ENCODE measurements at regions not wholly inside any gene's neighbourhood (a gene's known extent, or its start where the extent isn't known, plus 50 kb on each side); places are given as distances from the start of the nearest gene placed in this dataset.
"Not testable (repeated sequence)": the region's sequence is repeated elsewhere in the genome, so short reads cannot be mapped to it uniquely, and the experiment has no call there.

GRCh38 chr1:146326863-146327262 lies 98.0 kb upstream of the NOTCH2NLA start:
- DNase-seq (ENCODE audit: low read depth), result not testable (repeated sequence)

DNA sequence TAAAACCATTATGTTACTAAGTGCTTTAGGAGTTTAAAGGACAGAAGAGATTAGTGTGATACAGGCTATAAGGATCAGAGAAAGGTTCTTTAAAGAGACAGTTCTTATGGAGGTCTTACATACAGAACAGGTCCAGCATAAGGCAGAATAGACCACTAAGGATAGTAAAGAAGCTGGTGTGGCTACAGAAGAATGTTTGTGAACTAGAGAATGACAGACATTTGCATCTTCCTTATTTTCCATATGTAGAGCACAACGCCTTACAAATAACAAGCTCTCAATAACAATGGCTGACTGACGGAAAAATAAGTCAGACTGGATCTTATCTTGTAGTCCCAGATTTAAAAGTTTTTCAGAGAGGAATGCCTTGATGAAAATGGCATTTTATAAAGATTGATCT lies 95.6 kb upstream of the NOTCH2NLA start:
- not testable (repeated sequence) for DNase-seq (ENCODE audit: low read depth)

DNA sequence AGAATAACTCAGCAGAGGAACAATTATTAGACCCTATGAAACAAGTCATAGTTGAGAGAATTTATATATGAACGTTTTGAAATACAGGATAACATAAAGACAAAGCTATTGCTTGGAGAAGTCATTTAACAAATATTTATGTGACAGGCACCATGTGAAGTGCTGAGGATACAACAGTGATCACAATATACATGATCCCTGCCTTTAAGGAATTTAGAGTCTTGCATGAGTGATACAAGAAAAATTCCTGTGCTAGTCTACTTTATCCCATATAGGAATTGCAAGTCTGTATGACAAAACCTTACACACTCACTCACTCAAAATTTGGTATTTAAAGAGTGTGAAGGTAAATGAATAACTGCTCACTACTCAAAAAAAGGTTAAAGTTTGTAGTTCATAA lies 94.5 kb upstream of the NOTCH2NLA start:
- not testable (repeated sequence) for DNase-seq (ENCODE audit: low read depth)

DNA sequence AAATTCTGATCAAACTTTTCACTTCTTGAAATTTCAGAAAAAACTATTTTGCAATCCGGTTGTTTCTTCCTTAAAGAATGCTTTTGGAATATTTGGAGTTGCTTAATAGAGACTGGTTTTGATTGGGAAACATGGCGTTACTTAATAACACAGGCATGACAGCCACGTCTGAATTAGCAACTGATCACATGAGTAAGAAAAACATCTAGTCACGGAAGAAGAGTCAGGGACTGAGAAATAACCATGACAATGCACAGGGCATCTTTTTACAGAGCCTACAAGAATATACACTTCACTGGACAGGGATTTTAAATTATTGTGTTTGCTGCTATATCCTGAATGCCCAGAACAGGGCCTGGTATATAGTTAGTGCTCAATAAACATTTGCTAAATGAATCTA lies 94.1 kb upstream of the NOTCH2NLA start:
- DNase-seq (ENCODE audit: low read depth), result not testable (repeated sequence)

- DNase-seq (ENCODE audit: low read depth), result not testable (repeated sequence)
These were observed 89.9 kb upstream of the NOTCH2NLA start for GRCh38 chr1:146318715-146319114.

DNA sequence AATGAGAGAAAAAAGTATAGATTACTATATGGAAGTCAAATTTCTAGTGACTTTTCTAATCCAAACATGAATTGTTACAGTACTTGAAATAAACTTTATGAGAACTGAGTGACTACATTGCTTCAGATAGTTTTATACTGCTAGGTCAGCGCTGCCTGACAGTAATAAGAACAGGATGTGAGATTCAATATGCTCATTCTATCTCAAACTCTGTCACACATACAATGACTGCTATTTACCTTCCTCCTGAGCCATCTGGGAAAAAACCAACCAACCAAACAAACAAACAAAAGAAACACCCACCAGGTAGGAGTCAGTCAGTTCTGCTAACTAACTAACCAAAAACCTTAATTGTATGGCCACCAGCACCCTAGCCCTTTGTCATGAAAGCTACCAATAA lies 89.0 kb upstream of the NOTCH2NLA start:
- DNase-seq (ENCODE audit: low read depth), result not testable (repeated sequence)

DNA sequence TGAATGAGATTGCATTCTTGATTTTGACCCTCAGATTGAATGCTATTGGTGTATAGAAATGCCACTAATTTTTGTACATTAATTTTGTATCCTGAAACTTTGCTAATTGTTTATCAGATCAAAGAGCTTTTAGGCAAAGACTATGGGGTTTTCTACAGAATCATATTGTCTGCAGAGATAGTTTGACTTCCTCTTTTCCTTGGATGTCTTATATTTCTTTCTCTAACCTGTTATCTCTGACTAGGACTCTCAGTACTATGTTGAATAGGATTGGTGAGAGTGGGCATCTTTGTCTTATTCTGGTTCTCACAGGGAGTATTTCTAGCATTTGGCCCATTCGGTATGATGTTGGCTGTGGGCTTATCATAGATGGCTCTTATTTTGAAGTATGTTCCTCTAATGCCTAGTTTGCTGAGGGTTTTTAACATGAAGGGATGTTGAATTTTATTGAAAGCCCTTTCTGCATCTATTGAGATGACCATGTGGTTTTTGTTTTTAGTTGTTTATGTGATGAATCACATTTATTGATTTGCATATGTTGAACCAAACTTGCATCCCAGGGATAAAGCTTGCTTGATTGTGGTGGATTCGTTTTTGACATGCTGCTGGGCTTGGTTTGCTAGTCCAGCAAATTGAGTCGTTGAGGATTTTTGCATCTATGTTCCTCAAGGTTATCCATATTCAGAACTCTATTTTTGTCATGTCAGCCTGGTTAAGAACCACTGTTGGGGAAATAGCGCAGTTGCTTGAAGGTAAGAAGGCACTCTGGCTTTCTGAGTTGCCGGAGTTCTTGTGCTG lies 85.8 kb upstream of the NOTCH2NLA start:
- DNase-seq (ENCODE audit: low read depth), result not testable (repeated sequence)

DNA sequence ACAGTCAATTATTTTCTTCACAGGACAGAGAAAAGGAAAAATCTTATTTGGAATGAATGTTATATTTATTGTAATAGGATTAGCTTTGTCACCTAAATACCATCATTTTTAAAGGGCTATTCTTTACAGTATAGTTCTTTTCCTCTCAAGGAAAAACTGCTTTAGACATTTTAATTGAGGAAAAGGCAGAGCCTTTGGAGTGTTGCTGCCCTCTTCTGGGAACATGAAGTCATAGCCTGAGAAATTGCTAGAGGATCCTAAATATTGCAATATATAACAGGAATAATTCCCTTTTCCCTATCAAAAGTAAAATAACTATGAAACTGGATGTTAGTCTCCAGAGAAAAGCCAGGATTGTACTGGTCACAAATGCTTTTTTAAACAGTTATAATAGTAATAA lies 81.8 kb upstream of the NOTCH2NLA start:
- DNase-seq (ENCODE audit: low read depth), result not testable (repeated sequence)

DNA sequence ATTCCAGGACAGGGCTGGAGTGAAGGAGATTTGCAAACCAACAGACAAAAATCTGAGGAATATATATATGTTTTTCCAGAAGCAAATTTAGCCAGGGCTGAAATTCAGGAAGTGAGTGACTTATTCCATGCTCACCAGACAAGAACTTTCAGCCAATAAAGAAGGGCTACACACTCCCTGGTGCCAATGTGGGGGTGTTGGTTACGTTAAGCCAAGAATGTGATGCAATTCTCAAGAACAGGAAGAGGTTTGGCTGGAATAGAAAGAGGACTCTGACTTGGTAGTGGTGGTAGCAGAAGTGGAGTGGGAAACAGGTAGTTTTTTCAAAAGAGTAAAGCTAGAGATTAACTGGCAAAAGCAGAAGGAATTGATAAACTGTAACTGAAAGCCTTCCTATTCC lies 80.6 kb upstream of the NOTCH2NLA start:
- not testable (repeated sequence) for DNase-seq (ENCODE audit: low read depth)

DNA sequence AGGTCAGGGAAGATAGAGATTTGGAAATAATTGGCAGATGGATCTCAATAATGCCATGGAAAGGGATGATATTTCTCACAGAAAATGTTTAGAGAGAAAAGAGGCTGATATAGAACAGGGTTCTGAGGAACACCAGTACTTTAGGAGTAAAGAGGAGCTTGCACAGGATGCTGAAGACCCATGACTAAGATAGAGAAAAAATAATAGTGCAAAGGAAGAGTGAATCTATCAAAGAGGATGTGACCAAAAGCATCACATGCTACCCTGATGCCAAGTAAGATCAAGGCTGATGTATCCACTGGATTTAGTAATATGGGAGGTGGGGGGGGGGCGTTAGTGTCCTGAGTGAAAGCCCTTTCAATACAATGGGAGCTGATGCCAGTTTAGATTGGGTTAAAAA lies 80.1 kb upstream of the NOTCH2NLA start:
- DNase-seq (ENCODE audit: low read depth), result not testable (repeated sequence)

GRCh38 chr1:146308152-146308551 lies 79.3 kb upstream of the NOTCH2NLA start:
- DNase-seq (ENCODE audit: low read depth), result not testable (repeated sequence)

DNA sequence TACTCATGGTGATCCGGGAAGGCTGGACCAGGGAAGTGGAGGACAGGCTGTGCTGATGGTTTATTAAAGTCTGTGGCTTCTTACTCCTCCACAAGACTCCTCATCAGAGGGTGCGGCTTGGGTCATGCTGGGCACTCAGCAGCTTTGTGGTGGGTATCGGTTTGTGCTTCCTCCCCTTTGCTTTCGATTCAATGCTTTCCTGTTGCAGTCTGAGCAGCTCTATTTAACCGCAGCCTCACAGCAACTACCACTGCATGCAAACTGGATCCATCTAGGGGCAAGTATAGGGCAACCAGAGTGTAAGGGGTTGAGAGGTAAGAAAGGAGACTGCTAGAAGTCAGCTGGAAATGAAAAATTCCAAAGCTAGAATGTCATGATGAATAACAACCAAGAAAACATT lies 78.8 kb upstream of the NOTCH2NLA start:
- DNase-seq (ENCODE audit: low read depth), result not testable (repeated sequence)

DNA sequence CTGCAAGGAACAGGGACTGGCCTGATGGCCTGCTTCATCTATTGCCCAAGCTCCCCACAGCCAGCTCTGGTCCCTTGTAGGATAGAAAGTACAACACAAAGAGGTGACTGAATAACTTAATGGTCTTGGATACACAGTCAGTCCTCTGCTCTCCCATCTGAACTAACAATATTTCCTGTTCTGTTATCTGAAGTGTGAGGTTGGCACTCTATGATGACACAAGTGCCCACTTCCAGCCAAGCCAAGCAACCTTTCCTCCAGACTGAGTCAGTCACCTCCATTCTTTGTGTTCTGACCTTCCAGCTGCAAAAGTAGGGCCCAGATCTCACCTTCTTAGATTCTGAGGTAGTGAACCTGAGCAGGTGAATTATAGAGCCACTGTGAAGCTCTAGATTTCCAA lies 77.8 kb upstream of the NOTCH2NLA start:
- not testable (repeated sequence) for DNase-seq (ENCODE audit: low read depth)

- DNase-seq (ENCODE audit: low read depth), result not testable (repeated sequence)
These were observed 76.6 kb upstream of the NOTCH2NLA start for GRCh38 chr1:146305442-146305841.

GRCh38 chr1:146298575-146298897 lies 69.7 kb upstream of the NOTCH2NLA start:
- not testable (repeated sequence) for DNase-seq (ENCODE audit: low read depth)

DNA sequence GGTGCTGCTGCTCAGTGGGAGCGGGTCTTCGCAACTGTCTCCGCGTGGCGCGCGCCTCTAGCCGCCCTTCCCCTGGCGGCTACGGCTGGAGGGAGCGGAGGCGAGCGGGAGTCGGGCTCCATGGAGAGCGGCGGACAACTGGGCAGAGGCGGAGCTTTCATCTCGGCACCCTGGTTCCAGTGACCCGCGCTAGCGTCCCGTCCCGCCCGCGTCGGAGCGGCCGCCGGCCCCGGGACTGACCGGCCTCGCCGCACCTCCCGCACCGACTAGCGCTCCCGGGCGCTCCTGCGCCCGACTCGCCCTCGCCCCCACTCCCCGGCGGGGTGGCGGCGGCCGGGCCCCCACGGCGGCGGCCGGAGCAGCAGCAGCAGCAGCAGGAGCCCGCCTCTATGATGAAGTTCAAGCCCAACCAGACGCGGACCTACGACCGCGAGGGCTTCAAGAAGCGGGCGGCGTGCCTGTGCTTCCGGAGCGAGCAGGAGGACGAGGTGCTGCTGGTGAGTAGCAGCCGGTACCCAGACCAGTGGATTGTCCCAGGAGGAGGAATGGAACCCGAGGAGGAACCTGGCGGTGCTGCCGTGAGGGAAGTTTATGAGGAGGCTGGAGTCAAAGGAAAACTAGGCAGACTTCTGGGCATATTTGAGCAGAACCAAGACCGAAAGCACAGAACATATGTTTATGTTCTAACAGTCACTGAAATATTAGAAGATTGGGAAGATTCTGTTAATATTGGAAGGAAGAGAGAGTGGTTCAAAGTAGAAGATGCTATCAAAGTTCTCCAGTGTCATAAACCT lies 69.2 kb upstream of the NOTCH2NLA start:
- DNase-seq (ENCODE audit: low read depth), result not testable (repeated sequence)

GRCh38 chr1:146292940-146293936 lies 64.4 kb upstream of the NOTCH2NLA start:
- DNase-seq (ENCODE audit: low read depth), result not testable (repeated sequence)

- DNase-seq (ENCODE audit: low read depth), result not testable (repeated sequence)
These were observed 63.6 kb upstream of the NOTCH2NLA start for GRCh38 chr1:146292424-146292823.

GRCh38 chr1:146287881-146288280 lies 59.1 kb upstream of the NOTCH2NLA start:
- DNase-seq (ENCODE audit: low read depth), result not testable (repeated sequence)

GRCh38 chr1:146284760-146285159 lies 55.9 kb upstream of the NOTCH2NLA start:
- not testable (repeated sequence) for DNase-seq (ENCODE audit: low read depth)

DNA sequence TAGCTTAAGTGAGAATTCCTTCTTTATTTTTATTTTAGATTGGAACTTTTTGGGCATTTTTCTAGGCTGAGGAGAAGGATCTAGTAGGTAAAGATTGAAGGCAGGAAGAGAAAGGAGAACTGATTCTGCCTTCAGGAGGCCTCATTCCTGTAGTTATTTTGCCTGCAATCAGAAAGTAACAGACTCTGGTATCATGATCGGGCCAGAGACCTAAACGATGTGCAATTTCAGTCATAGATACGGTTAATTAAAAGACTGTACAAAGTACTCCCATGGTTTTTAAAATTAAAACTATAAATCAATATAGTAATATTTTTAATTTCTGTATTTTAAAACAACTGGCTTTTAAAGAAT lies 54.7 kb upstream of the NOTCH2NLA start:
- DNase-seq (ENCODE audit: low read depth), result not testable (repeated sequence)

Measured in activated T-cell treated with anti-CD3 and anti-CD28 coated beads for 48 hours (primary cell).